GM12873 (cell line): ENCODE measurements at regions not wholly inside any gene's neighbourhood (a gene's known extent, or its start where the extent isn't known, plus 50 kb on each side); places are given as distances from the start of the nearest gene placed in this dataset.

ENCODE experiments used
- TF ChIP-seq, protein P1 (sequence below): IDR thresholded peaks from 2 replicates; pipeline ENCODE4 v1.5.1; 2012; ENCODE audit warnings: low read depth, mild to moderate bottlenecking, moderate library complexity, low read length, control low read depth; ENCODE audit not compliant: insufficient read depth; ENCODE audit errors: missing control alignments

DNA sequence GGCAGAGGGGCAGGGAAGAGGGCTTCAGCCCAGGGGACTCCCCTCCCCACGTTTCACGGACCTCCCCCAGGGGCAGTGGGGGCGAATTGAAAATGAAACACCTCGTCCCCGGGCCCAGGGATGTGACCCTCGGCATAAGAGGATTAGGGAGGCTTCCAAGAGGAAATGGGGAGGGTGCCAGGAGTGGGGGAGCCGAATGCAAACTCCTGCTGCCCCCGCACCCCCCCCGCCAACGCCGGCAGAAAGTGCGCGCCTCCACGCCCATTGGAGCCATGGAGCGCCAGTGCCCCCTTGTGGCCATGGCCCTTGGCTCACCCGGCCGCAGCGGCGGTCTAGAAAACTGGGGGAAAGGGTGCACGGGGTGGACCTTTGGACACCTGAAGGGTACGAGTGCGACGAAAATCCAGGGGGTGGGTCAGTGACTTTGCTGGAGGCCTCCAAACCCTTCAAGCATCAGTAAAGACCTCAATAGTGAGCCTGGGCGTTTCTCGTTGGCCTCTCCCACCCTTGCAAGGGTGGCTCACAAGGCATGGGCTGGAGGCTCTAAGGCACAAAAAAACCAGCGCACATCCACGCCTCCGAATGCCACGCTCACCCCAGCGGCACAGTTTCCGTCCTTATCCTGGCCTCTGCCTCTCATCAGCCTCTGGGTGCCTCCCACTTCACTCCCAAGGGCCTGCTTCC lies 120.8 kb upstream of the PJA1 start:
- TF ChIP-seq, protein P1, sequence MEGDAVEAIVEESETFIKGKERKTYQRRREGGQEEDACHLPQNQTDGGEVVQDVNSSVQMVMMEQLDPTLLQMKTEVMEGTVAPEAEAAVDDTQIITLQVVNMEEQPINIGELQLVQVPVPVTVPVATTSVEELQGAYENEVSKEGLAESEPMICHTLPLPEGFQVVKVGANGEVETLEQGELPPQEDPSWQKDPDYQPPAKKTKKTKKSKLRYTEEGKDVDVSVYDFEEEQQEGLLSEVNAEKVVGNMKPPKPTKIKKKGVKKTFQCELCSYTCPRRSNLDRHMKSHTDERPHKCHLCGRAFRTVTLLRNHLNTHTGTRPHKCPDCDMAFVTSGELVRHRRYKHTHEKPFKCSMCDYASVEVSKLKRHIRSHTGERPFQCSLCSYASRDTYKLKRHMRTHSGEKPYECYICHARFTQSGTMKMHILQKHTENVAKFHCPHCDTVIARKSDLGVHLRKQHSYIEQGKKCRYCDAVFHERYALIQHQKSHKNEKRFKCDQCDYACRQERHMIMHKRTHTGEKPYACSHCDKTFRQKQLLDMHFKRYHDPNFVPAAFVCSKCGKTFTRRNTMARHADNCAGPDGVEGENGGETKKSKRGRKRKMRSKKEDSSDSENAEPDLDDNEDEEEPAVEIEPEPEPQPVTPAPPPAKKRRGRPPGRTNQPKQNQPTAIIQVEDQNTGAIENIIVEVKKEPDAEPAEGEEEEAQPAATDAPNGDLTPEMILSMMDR, result peak; percentile 87

DNA sequence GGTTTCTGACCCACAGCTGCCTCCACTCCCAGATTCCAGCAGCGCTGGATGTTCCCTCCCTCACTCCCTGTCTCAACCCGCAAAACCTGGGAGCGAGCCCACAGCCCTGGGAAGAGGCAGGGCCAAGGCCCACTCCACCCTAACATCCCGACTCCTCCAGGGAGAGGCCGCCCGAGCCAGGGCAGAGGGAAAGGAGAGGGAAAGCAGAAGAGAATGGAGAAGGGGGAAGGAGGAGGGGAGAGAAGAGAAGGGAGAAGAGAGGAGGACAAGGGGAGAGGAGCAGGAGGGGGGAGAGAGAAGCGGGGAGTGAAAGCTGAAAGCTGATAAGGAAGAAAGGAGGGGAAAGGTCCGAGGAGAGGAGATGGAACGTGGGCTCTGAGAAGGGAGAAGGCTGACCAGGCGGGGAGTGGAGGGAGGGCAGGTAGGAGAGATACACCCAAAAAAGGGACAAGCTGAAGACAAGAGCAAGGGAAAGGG lies 120.2 kb upstream of the PJA1 start:
- TF ChIP-seq, protein P1, result no peak

DNA sequence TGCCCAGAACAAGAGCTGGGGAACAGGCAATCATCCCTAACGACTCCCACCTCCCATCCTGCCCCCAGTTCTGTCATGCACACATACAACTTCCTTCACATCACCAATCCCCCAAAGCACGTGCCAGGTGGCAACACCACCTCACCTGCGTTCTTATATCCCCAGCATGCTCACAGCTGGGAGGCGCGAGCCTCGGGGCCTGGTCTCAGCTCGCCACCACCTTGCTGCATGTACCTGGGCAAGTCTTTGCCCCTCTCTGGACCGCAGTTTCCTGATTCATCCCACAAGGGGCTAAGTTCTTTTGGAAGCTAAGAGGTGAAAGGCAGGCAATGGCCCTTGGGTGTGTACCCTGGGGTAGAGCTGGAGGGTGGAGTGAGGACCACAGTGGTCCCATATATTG lies 119.2 kb upstream of the PJA1 start:
- TF ChIP-seq, protein P1, result no peak

DNA sequence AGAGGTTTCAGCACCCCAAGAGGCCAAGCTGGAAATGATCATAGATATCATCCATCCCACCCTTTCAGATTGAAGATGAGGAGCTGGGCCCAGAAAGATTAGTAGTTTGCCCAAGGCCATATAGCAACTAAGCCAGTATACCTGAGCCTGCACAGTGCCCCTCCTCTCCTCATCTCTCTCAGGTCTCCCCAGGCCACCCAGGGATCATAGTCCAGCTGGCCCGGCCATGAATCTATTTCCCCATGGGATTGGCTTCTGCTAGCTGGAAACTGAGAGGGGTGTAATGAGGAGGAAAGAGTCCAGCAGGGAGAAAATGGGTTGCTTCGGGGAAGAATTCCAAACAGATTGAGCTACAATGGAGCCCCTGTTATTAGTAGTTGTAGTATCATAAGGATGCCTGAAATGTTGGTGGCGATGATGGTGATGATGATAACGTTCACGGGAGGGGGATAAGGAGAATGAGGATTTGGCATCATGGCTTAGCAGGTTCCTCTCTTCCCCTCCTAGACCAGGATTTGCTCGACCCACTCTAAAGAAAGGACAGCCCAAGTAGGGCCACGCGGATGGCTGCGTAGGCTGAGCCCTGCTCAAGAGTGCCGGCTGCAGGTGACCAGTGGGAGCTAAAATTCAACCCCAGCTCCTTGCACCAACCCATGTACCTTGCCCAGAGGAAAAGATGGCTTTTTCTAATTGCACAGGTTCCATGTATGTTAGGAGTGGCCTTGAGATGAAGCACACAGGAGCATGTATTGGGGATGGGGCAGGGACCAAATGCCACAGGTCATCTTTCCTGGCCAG lies 117.8 kb upstream of the PJA1 start:
- TF ChIP-seq, protein P1, result peak; percentile 6

DNA sequence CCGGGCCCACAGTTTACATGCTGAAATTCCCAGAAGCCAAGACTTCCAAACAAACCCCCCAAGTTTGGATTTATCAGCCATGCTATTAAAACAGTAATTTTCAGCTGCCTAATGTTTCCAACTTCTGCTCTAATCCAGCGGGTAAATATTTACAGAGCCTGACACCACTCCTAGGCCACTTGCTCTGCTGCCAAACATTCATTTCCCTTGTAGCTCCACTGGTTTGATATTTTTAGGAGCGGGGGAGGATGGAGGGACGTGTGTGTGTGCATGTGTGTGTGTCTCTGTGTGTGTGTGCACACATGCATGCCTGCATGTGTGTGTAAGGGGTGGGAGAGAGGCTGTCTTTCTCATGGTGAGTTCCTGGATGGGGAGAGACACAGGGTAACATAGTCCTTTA lies 115.7 kb upstream of the PJA1 start:
- TF ChIP-seq, protein P1, result no peak

DNA sequence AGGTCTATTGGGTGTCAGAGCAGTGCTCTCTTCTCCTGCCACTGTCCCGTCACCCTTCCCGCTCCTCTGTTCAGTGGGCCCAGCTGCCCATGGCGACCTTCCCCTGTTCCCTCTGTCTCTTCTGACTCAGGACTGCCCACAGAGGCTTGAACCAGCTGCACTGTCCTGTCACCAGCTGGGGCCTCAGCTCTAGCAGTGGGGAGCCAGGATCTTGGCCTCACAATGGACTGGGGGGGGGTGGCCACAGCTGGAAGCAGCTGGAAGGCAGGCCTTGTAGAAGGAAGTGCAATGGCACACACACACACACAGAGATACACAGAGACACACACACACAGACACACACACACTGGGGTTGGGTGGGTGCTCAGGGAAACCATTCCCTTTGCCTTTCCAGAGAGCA lies 114.0 kb upstream of the PJA1 start:
- TF ChIP-seq, protein P1, result no peak

DNA sequence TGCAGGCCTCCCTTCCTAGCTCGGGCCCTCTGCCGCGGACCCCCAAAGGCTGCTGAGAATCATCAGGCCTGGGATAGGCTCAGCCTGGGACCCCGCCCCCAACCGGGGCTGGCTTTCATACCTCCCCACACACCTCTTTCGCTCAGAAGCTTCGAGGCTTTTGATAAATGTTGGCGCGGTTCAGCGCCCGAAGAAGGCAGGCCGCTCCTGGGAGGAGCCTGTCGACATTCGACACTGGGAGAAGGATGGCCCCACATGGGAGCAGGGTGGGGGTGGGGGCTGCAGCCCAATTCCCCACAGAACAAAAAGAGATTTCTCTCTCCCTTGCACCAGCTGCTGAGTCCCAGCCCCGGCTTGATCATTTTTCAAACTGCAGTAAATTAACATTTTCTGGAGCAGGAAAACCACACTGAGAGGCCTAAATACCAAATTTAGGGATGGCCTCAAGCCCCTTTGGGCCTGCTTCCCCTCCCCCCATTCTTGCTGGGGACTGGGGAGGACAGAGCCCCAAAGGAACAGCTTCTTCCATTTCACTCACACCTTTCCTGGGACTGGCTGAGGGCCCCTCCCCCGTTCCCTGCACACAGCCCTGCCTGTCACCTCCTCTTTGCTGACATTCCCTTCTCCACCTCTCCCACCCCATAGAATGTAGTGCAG lies 112.9 kb upstream of the PJA1 start:
- TF ChIP-seq, protein P1, result no peak
